ENCODE measurements at regions not wholly inside any gene's neighbourhood (a gene's known extent, or its start where the extent isn't known, plus 50 kb on each side); places are given as distances from the start of the nearest gene placed in this dataset.

DNA sequence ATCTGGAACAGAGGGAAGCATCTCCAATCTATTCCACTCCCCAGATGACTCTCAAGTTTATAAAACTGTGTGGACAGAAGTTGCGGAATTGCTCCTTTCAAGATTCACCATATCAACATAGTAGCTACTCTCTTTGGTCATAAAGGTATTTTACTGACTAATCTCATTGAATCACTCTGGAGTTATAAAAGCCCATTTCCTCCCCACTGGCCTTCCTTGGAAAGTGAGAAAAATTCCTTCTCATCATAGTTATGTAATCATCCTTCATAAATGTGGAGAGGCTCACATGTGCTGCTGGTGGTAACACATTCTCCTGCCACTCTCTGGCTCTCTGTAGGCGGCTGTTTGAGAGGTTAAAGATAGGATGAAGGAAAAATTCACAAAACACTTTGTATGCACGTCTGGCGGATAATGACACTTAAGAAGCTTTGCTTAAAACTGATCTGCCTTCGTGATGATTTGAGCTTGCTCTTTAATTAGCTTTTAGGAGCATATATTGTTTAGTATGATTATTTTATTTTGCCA lies 1034.0 kb upstream of the EEF2KMT start:
- no peaks in the 10 kb centered on the region for H3K36me3 ChIP-seq (ENCODE audit: control insufficient read depth, insufficient read depth, low read length)
- dilution Hi-C loops (cut with HindIII; ENCODE audit: low sequenced_read_pairs, unreplicated experiment) (no loop called here), in situ Hi-C loops (cut with MboI; ENCODE audit: low sequenced_read_pairs) (no loop called here), intact Hi-C loops (cut with micrococcal nuclease) (no loop called here)
- no peak overlapping the region for H4K5ac ChIP-seq (ENCODE audit: low read depth, low read length)
- no peak overlapping the region for H4K8ac ChIP-seq (ENCODE audit: low read depth in 2 of 2, low read length in 2 of 2)
- H2AK5ac ChIP-seq (ENCODE audit: low read depth, low read length) = no peak overlapping the region
- H3K27me3 ChIP-seq (ENCODE audit: control insufficient read depth, insufficient read depth, low read length) = no peaks in the 10 kb centered on the region
- H3K4me3 ChIP-seq (ENCODE audit: insufficient read depth, low read depth, low read length) = no peak overlapping the region
- POLR2A ChIA-PET (ENCODE audit: unreplicated experiment) = no interaction called here
- H2BK15ac ChIP-seq (ENCODE audit: low read depth, low read length) = no peak overlapping the region
- DNase-seq (no peak), ATAC-seq (ENCODE audit: low read depth) (no peak)
- H2BK20ac ChIP-seq (ENCODE audit: low read depth, low read length) = no peak overlapping the region
- H3K4me2 ChIP-seq (ENCODE audit: low read depth, low read length) = no peak overlapping the region
- CTCF ChIA-PET = no interaction called here
- no peaks in the 10 kb centered on the region for H3K4me1 ChIP-seq (ENCODE audit: control insufficient read depth, insufficient read depth, low read length)
- no peak overlapping the region for H2BK5ac ChIP-seq (ENCODE audit: low read depth, low read length, poor library complexity, severe bottlenecking)
- no peak overlapping the region for H2BK120ac ChIP-seq (ENCODE audit: low read depth, low read length)
- no peak overlapping the region for H3K4ac ChIP-seq (ENCODE audit: low read depth, low read length)
- no CpG with 5 or more reads among the region's 5 CpGs for WGBS, 2 experiments (ENCODE audit: extremely low coverage in 2 of 2, insufficient read length in 1 of 2)
- no peaks in the 10 kb centered on the region for H3K9me1 ChIP-seq (ENCODE audit: insufficient read depth, low read length)
- no peak overlapping the region for H4K91ac ChIP-seq (ENCODE audit: insufficient read depth, low read depth, low read length)
- H3K27ac ChIP-seq (ENCODE audit: insufficient read depth, low read length) = no peak overlapping the region
- H3K9ac ChIP-seq (ENCODE audit: low read depth, low read length) = no peak overlapping the region
- no peak overlapping the region for H3K14ac ChIP-seq (replicated peaks; ENCODE audit: low read depth, low read length)
- no peaks in the 10 kb centered on the region for H4K20me1 ChIP-seq (ENCODE audit: insufficient read depth, low read length)
- no TSS peak for BruUV-seq (replicated peaks)
- H3K18ac ChIP-seq (ENCODE audit: low read depth, low read length) = no peak overlapping the region
- peaks cover 17% of the 10 kb centered on the region for H3K9me3 ChIP-seq (ENCODE audit: control insufficient read depth, insufficient read depth, low read length)
- H3K56ac ChIP-seq (ENCODE audit: extremely low read depth, insufficient read depth, low read length) = no peak overlapping the region
- no peak overlapping the region for H2AFZ ChIP-seq (replicated peaks; ENCODE audit: low read length, poor library complexity)
- no peak overlapping the region for H2AK9ac ChIP-seq (replicated peaks; ENCODE audit: low read depth, low read length, poor library complexity)
- no peak overlapping the region for H3K23ac ChIP-seq (ENCODE audit: low read depth, low read length)
- TF ChIP-seq MXI1 (IDR thresholded peaks at IDR 0.05; ENCODE audit: borderline replicate concordance, low read depth, low read length) (no peak), RAD21 (IDR thresholded peaks at IDR 0.05; ENCODE audit: low read length) (no peak), NFE2L2 (IDR thresholded peaks at IDR 0.05; ENCODE audit: low read depth, low read length) (no peak), SMC3 (IDR thresholded peaks at IDR 0.05; ENCODE audit: low read depth, low read length) (no peak), FOS (IDR thresholded peaks at IDR 0.05; ENCODE audit: low read depth, low read length) (no peak), MAZ (IDR thresholded peaks at IDR 0.05; ENCODE audit: borderline replicate concordance, low read depth, low read length) (no peak), MAFK (IDR thresholded peaks at IDR 0.05; ENCODE audit: low read depth, low read length) (no peak), CHD1 (IDR thresholded peaks at IDR 0.05; ENCODE audit: low read depth, low read length) (no peak), RFX5 (IDR thresholded peaks at IDR 0.05; ENCODE audit: low read depth, low read length) (no peak)
- TF ChIP-seq, protein P1, sequence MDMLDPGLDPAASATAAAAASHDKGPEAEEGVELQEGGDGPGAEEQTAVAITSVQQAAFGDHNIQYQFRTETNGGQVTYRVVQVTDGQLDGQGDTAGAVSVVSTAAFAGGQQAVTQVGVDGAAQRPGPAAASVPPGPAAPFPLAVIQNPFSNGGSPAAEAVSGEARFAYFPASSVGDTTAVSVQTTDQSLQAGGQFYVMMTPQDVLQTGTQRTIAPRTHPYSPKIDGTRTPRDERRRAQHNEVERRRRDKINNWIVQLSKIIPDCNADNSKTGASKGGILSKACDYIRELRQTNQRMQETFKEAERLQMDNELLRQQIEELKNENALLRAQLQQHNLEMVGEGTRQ (IDR thresholded peaks at IDR 0.05; ENCODE audit: low read depth, low read length) = no peak
- TF ChIP-seq, protein P2, sequence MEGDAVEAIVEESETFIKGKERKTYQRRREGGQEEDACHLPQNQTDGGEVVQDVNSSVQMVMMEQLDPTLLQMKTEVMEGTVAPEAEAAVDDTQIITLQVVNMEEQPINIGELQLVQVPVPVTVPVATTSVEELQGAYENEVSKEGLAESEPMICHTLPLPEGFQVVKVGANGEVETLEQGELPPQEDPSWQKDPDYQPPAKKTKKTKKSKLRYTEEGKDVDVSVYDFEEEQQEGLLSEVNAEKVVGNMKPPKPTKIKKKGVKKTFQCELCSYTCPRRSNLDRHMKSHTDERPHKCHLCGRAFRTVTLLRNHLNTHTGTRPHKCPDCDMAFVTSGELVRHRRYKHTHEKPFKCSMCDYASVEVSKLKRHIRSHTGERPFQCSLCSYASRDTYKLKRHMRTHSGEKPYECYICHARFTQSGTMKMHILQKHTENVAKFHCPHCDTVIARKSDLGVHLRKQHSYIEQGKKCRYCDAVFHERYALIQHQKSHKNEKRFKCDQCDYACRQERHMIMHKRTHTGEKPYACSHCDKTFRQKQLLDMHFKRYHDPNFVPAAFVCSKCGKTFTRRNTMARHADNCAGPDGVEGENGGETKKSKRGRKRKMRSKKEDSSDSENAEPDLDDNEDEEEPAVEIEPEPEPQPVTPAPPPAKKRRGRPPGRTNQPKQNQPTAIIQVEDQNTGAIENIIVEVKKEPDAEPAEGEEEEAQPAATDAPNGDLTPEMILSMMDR (conservative IDR thresholded peaks at IDR 0.05; ENCODE audit: low read depth, low read length) = no peak
- TF ChIP-seq, protein P3, sequence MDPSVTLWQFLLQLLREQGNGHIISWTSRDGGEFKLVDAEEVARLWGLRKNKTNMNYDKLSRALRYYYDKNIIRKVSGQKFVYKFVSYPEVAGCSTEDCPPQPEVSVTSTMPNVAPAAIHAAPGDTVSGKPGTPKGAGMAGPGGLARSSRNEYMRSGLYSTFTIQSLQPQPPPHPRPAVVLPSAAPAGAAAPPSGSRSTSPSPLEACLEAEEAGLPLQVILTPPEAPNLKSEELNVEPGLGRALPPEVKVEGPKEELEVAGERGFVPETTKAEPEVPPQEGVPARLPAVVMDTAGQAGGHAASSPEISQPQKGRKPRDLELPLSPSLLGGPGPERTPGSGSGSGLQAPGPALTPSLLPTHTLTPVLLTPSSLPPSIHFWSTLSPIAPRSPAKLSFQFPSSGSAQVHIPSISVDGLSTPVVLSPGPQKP (IDR thresholded peaks at IDR 0.05; ENCODE audit: borderline replicate concordance, low read depth, low read length) = no peak
- H3K79me1 ChIP-seq (ENCODE audit: low read depth in 1 of 2, low read length in 2 of 2) = no peaks in the 10 kb centered on the region
